ENCODE measurements at regions not wholly inside any gene's neighbourhood (a gene's known extent, or its start where the extent isn't known, plus 50 kb on each side); places are given as distances from the start of the nearest gene placed in this dataset.

DNA sequence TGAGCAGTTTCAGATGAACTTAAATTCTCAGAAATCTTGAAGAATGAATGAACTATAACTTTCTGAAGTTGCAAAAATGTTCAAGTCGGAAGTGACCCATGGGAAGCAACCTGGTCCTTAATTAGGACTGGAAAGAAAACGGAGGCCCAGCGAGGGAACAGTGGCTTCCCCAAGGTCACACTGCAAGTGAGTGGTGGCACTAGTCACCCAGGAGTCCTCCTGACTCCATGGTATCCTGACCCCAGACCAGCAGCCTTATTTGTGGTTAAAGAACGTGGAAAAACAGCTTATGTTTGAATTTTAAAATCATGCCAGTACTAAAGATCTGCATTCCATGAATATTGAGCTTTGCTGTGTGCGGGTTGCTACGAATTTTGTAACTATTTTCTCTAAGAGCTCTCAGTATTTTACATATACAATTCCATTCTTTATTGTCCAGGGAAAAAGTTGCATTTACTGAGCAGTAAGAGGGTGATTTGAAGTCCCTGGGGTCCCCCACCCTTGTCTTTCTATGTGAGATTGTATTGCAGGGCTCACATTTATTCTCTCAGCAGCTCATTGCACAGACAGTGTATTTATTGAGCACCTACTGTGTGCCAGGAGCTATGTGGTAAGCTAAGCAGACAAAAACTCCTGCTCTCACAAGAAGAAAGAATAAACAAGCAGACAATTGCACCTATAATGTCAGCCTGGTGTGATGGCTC, 61.6 kb upstream of the ATP5PO start:
- no peak overlapping the region for H3K27ac ChIP-seq (ENCODE audit: insufficient read depth, low read depth, low read length)
- H2AFZ ChIP-seq (ENCODE audit: low read depth, low read length) = no peak overlapping the region
- dilution Hi-C loops (cut with MboI; ENCODE audit: extremely low pct_ligation_motif_present, low sequenced_read_pairs) = no loop called here
- no peaks in the 10 kb centered on the region for H4K20me1 ChIP-seq (replicated peaks; ENCODE audit: control insufficient read depth, extremely low read depth, insufficient read depth, low read length)
- H3K79me2 ChIP-seq (ENCODE audit: control insufficient read depth, insufficient read depth, low read length) = no peaks in the 10 kb centered on the region
- TF ChIP-seq, protein P1, sequence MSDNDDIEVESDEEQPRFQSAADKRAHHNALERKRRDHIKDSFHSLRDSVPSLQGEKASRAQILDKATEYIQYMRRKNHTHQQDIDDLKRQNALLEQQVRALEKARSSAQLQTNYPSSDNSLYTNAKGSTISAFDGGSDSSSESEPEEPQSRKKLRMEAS (IDR thresholded peaks at IDR 0.05; ENCODE audit: insufficient read depth, insufficient read length) = no peak
- TF ChIP-seq FOS (IDR thresholded peaks at IDR 0.05; ENCODE audit: borderline replicate concordance, insufficient read depth, low read length) (no peak), JUN (IDR thresholded peaks at IDR 0.05; ENCODE audit: borderline replicate concordance, insufficient read depth, insufficient read length, low read depth) (no peak), POLR2A (IDR thresholded peaks at IDR 0.05; ENCODE audit: low read depth, low read length) (no peak), POLR2AphosphoS5 (IDR thresholded peaks at IDR 0.05; ENCODE audit: insufficient read depth, low read depth, low read length) (no peak), GATA2 (IDR thresholded peaks at IDR 0.05; ENCODE audit: insufficient read depth, insufficient read length, low read depth, low read length) (no peak), EZH2 (IDR thresholded peaks at IDR 0.05; ENCODE audit: borderline replicate concordance, low read depth, low read length, severe bottlenecking) (no peak), MYC (IDR thresholded peaks at IDR 0.05; ENCODE audit: low read depth, low read length) (no peak)
- TF ChIP-seq, protein P2, sequence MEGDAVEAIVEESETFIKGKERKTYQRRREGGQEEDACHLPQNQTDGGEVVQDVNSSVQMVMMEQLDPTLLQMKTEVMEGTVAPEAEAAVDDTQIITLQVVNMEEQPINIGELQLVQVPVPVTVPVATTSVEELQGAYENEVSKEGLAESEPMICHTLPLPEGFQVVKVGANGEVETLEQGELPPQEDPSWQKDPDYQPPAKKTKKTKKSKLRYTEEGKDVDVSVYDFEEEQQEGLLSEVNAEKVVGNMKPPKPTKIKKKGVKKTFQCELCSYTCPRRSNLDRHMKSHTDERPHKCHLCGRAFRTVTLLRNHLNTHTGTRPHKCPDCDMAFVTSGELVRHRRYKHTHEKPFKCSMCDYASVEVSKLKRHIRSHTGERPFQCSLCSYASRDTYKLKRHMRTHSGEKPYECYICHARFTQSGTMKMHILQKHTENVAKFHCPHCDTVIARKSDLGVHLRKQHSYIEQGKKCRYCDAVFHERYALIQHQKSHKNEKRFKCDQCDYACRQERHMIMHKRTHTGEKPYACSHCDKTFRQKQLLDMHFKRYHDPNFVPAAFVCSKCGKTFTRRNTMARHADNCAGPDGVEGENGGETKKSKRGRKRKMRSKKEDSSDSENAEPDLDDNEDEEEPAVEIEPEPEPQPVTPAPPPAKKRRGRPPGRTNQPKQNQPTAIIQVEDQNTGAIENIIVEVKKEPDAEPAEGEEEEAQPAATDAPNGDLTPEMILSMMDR (IDR thresholded peaks at IDR 0.05; ENCODE audit: extremely low read depth in 1 of 2, insufficient read depth in 1 of 2, low read depth in 1 of 2, low read length in 2 of 2) = no peak
- H3K27me3 ChIP-seq (ENCODE audit: control insufficient read depth in 2 of 2, insufficient read depth in 2 of 2, low read length in 2 of 2) = peaks cover 0 to 6% of the 10 kb centered on the region in 2 experiments
- DNase-seq (ENCODE audit: low read depth, low spot score) (no peak), FAIRE-seq (no peak)
- BruUV-seq (replicated peaks) = no TSS peak
- H3K9me1 ChIP-seq (replicated peaks; ENCODE audit: control insufficient read depth, extremely low read depth, insufficient read depth, low read length) = no peaks in the 10 kb centered on the region
- no peaks in the 10 kb centered on the region for H3K36me3 ChIP-seq (ENCODE audit: control insufficient read depth in 2 of 2, extremely low read depth in 1 of 2, insufficient read depth in 2 of 2, low read length in 2 of 2)
- intact Hi-C loops (cut with micrococcal nuclease) = no loop called here
- ChIA-PET CTCF (interaction anchor here (1.4 to 2.4 kb wide), 2 partner anchors 29 to 53 kb away, joined by 4 to 8 read pairs; no protein-coding TSS in a partner anchor), POLR2A (no interaction called here)
- no peak overlapping the region for H3K4me2 ChIP-seq (ENCODE audit: insufficient read depth, low read length)
- H3K9ac ChIP-seq (replicated peaks; ENCODE audit: extremely low read depth, insufficient read depth, low read length) = no peak overlapping the region
- H3K4me1 ChIP-seq (ENCODE audit: control insufficient read depth, extremely low read depth, insufficient read depth, low read length) = no peaks in the 10 kb centered on the region
- H3K4me3 ChIP-seq (replicated peaks in 1 of 3; ENCODE audit: insufficient read depth in 1 of 3, low read depth in 1 of 3, low read length in 3 of 3) = no peak overlapping the region
- no peaks in the 10 kb centered on the region for H3K9me3 ChIP-seq (replicated peaks; ENCODE audit: control insufficient read depth, insufficient read depth, low read length)
